IMR-90 (cell line): ENCODE measurements at regions not wholly inside any gene's neighbourhood (a gene's known extent, or its start where the extent isn't known, plus 50 kb on each side); places are given as distances from the start of the nearest gene placed in this dataset.

Experiments
- ATAC-seq: fragments of 200-7000 bp; cut with Tn5 transposase; 2 replicates; pipeline ENCODE4 v1.9.1; 2020; ENCODE audit warnings: low read depth, mild to moderate bottlenecking, moderate library complexity
- BruUV-seq: library from RNA; stranded (reverse); fragments of 400-500 nt; replicated peaks from 2 replicates; lab custom pipeline; 2021; lab: Mats Ljungman, UMichigan
- CTCF ChIA-PET: fragments of 300-600 bp; formaldehyde crosslinking; extraction: SDS; loops from one replicate; lab custom pipeline; 2021; ENCODE audit warnings: antibody characterized with exemption; lab: Yijun Ruan, JAX
- POLR2A ChIA-PET: fragments of 300-600 bp; sonication (Branson Sonifier 250); formaldehyde crosslinking; loops from one replicate; lab custom pipeline; 2022; ENCODE audit warnings: antibody characterized with exemption; ENCODE audit not compliant: unreplicated experiment; lab: Charles Lee
- DNase-seq: peaks from one replicate; pipeline ENCODE4 v3.0.0; 2013
- H2AFZ ChIP-seq: replicated peaks from 2 replicates; pipeline ENCODE3; 2013; ENCODE audit warnings: low read length, mild to moderate bottlenecking; ENCODE audit not compliant: poor library complexity
- H2AK5ac ChIP-seq: 2 replicates; pipeline ENCODE4 v1.6.1; 2013; ENCODE audit warnings: low read depth, low read length, inconsistent platforms
- H2AK9ac ChIP-seq: replicated peaks from 2 replicates; pipeline ENCODE3; 2013; ENCODE audit warnings: mild to moderate bottlenecking, low read depth, low read length, moderate library complexity; ENCODE audit not compliant: poor library complexity
- H2BK120ac ChIP-seq: 2 replicates; pipeline ENCODE4 v1.6.1; 2013; ENCODE audit warnings: low read depth, low read length, inconsistent platforms
- H2BK15ac ChIP-seq: 3 replicates; pipeline ENCODE4 v1.6.1; 2013; ENCODE audit warnings: low read depth, low read length, inconsistent platforms
- H2BK20ac ChIP-seq: 2 replicates; pipeline ENCODE4 v1.6.1; 2013; ENCODE audit warnings: low read depth, mild to moderate bottlenecking, inconsistent platforms, low read length, moderate library complexity
- H2BK5ac ChIP-seq: 2 replicates; pipeline ENCODE4 v1.6.1; 2013; ENCODE audit warnings: mild to moderate bottlenecking, low read depth, low read length, inconsistent platforms; ENCODE audit not compliant: poor library complexity, severe bottlenecking
- H3K14ac ChIP-seq: replicated peaks from 2 replicates; pipeline ENCODE4 v1.6.1; 2013; ENCODE audit warnings: low read depth, low read length, inconsistent platforms
- H3K18ac ChIP-seq: 2 replicates; pipeline ENCODE4 v1.6.1; 2013; ENCODE audit warnings: low read depth, low read length, control low read depth
- H3K23ac ChIP-seq: 2 replicates; pipeline ENCODE4 v1.6.1; 2013; ENCODE audit warnings: low read depth, low read length, inconsistent platforms
- H3K27ac ChIP-seq: 2 replicates; pipeline ENCODE4 v1.5.1; 2013; ENCODE audit warnings: mild to moderate bottlenecking, control low read depth, low read length; ENCODE audit not compliant: insufficient read depth
- H3K27me3 ChIP-seq: 2 replicates; pipeline ENCODE4 v1.6.1; 2013; ENCODE audit warnings: low read length; ENCODE audit not compliant: control insufficient read depth, insufficient read depth
- H3K36me3 ChIP-seq: 2 replicates; pipeline ENCODE4 v1.6.1; 2013; ENCODE audit warnings: low read length, mixed read lengths; ENCODE audit not compliant: control insufficient read depth, insufficient read depth
- H3K4ac ChIP-seq: 2 replicates; pipeline ENCODE4 v1.6.1; 2013; ENCODE audit warnings: low read depth, low read length, inconsistent platforms
- H3K4me1 ChIP-seq: 2 replicates; pipeline ENCODE4 v1.6.1; 2013; ENCODE audit warnings: low read length, mixed read lengths; ENCODE audit not compliant: control insufficient read depth, insufficient read depth
- H3K4me2 ChIP-seq: 2 replicates; pipeline ENCODE4 v1.6.1; 2013; ENCODE audit warnings: low read depth, mild to moderate bottlenecking, control low read depth, low read length, moderate library complexity
- H3K4me3 ChIP-seq: 2 replicates; pipeline ENCODE4 v1.5.1; 2013; ENCODE audit warnings: low read depth, mild to moderate bottlenecking, control low read depth, low read length, moderate library complexity; ENCODE audit not compliant: insufficient read depth
- H3K56ac ChIP-seq: 2 replicates; pipeline ENCODE4 v1.6.1; 2013; ENCODE audit warnings: low read length, inconsistent platforms; ENCODE audit not compliant: insufficient read depth; ENCODE audit errors: extremely low read depth
- H3K79me1 ChIP-seq, 2 experiments: 2 replicates each; pipeline ENCODE4 v1.6.1; 2013; ENCODE audit warnings: low read length in 2 of 2, inconsistent platforms in 1 of 2, low read depth in 1 of 2
- H3K9ac ChIP-seq: 2 replicates; pipeline ENCODE4 v1.6.1; 2013; ENCODE audit warnings: low read depth, low read length, control low read depth
- H3K9me1 ChIP-seq: 2 replicates; pipeline ENCODE4 v1.6.1; 2013; ENCODE audit warnings: low read length, inconsistent platforms; ENCODE audit not compliant: insufficient read depth
- H3K9me3 ChIP-seq: 2 replicates; pipeline ENCODE4 v1.6.1; 2013; ENCODE audit warnings: low read length; ENCODE audit not compliant: control insufficient read depth, insufficient read depth
- H4K20me1 ChIP-seq: 2 replicates; pipeline ENCODE4 v1.6.1; 2013; ENCODE audit warnings: low read length, inconsistent platforms; ENCODE audit not compliant: insufficient read depth
- H4K5ac ChIP-seq: 2 replicates; pipeline ENCODE4 v1.6.1; 2013; ENCODE audit warnings: mild to moderate bottlenecking, low read depth, low read length, control low read depth
- H4K8ac ChIP-seq, 2 experiments: 2 replicates each; pipeline ENCODE4 v1.6.1; 2013; ENCODE audit warnings: low read depth in 2 of 2, low read length in 2 of 2, control low read depth in 1 of 2, inconsistent platforms in 1 of 2
- H4K91ac ChIP-seq: 2 replicates; pipeline ENCODE4 v1.6.1; 2013; ENCODE audit warnings: low read depth, low read length, inconsistent platforms; ENCODE audit not compliant: insufficient read depth
- BHLHE40 ChIP-seq: fragments of 150-350 bp; IDR thresholded peaks from 2 replicates; pipeline ENCODE4 v1.6.1; 2016; ENCODE audit warnings: mild to moderate bottlenecking, low read depth, low read length
- CEBPB ChIP-seq: IDR thresholded peaks from 2 replicates; pipeline ENCODE4 v1.6.1; 2012; ENCODE audit warnings: low read depth, low read length, improper control_type of control experiment
- CHD1 ChIP-seq: IDR thresholded peaks from 2 replicates; pipeline ENCODE4 v1.6.1; 2012; ENCODE audit warnings: low read depth, low read length, improper control_type of control experiment
- CTCF ChIP-seq: conservative IDR thresholded peaks from 2 replicates; pipeline ENCODE4 v1.5.1; 2012; ENCODE audit warnings: mild to moderate bottlenecking, low read depth, low read length, improper control_type of control experiment
- FOS ChIP-seq: fragments of 150-350 bp; IDR thresholded peaks from 2 replicates; pipeline ENCODE4 v1.6.1; 2016; ENCODE audit warnings: low read depth, low read length
- MAFK ChIP-seq: IDR thresholded peaks from 2 replicates; pipeline ENCODE4 v1.6.1; 2012; ENCODE audit warnings: low read depth, low read length, improper control_type of control experiment
- MAZ ChIP-seq: IDR thresholded peaks from 2 replicates; pipeline ENCODE4 v1.6.1; 2012; ENCODE audit warnings: low read depth, mild to moderate bottlenecking, low read length, improper control_type of control experiment, moderate library complexity, borderline replicate concordance
- NFE2L2 ChIP-seq: fragments of 150-350 bp; IDR thresholded peaks from 2 replicates; pipeline ENCODE4 v1.6.1; 2016; ENCODE audit warnings: low read depth, mild to moderate bottlenecking, low read length
- POLR2A ChIP-seq: IDR thresholded peaks from 2 replicates; pipeline ENCODE4 v1.6.1; 2012; ENCODE audit warnings: mild to moderate bottlenecking, low read depth, low read length
- RAD21 ChIP-seq: IDR thresholded peaks from 2 replicates; pipeline ENCODE4 v1.6.1; 2012; ENCODE audit warnings: low read length, improper control_type of control experiment
- RCOR1 ChIP-seq: IDR thresholded peaks from 2 replicates; pipeline ENCODE4 v1.6.1; 2012; ENCODE audit warnings: mild to moderate bottlenecking, low read length, improper control_type of control experiment; ENCODE audit not compliant: insufficient replicate concordance
- RFX5 ChIP-seq: IDR thresholded peaks from 2 replicates; pipeline ENCODE4 v1.8.0; 2012; ENCODE audit warnings: low read depth, mild to moderate bottlenecking, low read length, moderate library complexity
- SMC3 ChIP-seq: fragments of 150-350 bp; IDR thresholded peaks from 2 replicates; pipeline ENCODE4 v1.6.1; 2016; ENCODE audit warnings: low read depth, mild to moderate bottlenecking, antibody characterized with exemption, low read length, moderate library complexity
- USF2 ChIP-seq: fragments of 150-350 bp; IDR thresholded peaks from 2 replicates; pipeline ENCODE4 v1.6.1; 2017; ENCODE audit warnings: mild to moderate bottlenecking, antibody characterized with exemption, low read length, low read depth
- WGBS, 2 experiments: methylation state at CpG; one replicate each; pipeline versions ENCODE4 v1.1.5 to v1.1.7; 2013; ENCODE audit warnings: missing lambda C conversion rate in 2 of 2; ENCODE audit not compliant: insufficient read length in 1 of 2; ENCODE audit errors: extremely low coverage in 2 of 2; 5-methylcytosine and 5-hydroxymethylcytosine counted together
- dilution Hi-C: fragments of 300-500 bp; cut with HindIII; formaldehyde crosslinking; loops from one replicate; pipeline ENCODE4 v1.14.3; 2018; ENCODE audit warnings: low sequenced_read_pairs; ENCODE audit not compliant: unreplicated experiment
- in situ Hi-C: fragments of 300-500 bp; cut with MboI; formaldehyde crosslinking; loops from 3 replicates; pipeline ENCODE4 v1.14.3; 2019; ENCODE audit warnings: low sequenced_read_pairs, inconsistent platforms, mixed read lengths
- intact Hi-C: fragments of 100-400 bp; cut with micrococcal nuclease; formaldehyde crosslinking; loops from 2 replicates; pipeline ENCODE4 v1.10.0; 2022
- TF ChIP-seq, protein P1 (sequence below): fragments of 150-350 bp; IDR thresholded peaks from 2 replicates; pipeline ENCODE4 v1.6.1; 2016; ENCODE audit warnings: low read depth, mild to moderate bottlenecking, low read length, moderate library complexity, borderline replicate concordance

DNA sequence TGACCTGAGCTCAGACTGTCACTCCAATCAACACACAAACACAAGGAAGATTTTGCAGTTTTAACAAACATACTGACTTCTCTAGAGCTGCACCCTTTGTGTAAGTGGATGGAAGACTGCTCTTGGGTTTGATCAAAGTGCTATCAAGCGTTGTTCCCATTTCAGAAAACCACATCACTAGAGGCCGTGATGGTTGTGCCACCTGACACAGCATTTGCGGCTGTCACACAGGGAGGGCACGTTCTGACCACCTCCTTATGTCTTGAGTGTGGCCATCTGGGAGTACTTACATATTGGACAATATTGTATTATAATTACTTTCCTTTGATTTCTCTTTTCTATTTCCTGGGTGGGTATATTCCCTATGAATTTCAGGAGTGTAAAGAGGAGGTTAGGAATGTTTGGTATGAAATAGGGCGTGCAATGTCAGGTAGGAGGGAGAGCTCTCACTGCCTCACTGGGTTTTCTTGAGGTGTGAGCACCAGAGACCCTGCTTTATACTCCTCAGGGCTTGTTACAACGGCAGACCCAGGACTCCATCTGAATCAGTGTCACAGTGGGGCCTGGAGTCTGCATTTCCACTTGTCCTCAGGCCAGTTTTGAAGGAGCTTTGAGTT lies 74.3 kb downstream of the SYNE3 start:
- no peak overlapping the region for H4K91ac ChIP-seq
- no peak overlapping the region for H4K8ac ChIP-seq
- H2AK9ac ChIP-seq = no peak overlapping the region
- intact Hi-C loops = loop anchor here (1.0 kb wide), 4 partner anchors 85 to 552 kb away; no protein-coding TSS in a partner anchor
- in situ Hi-C loops = loop anchor here (5.0 to 25.0 kb wide), 2 partner anchors 85 to 320 kb away; no protein-coding TSS in a partner anchor
- H3K9me1 ChIP-seq = peaks cover 2% of the 10 kb centered on the region; the same call in 1 of the 2 replicates
- WGBS, 2 experiments = no CpG with 5 or more reads among the region's 6 CpGs
- DNase-seq (no peak), ATAC-seq (no peak)
- H3K27me3 ChIP-seq = no peaks in the 10 kb centered on the region
- no peak overlapping the region for H3K14ac ChIP-seq
- POLR2A ChIA-PET = interaction anchor here (0.7 kb wide), 1 partner anchor 91 kb away, joined by 3 read pairs; no protein-coding TSS in a partner anchor
- no peak overlapping the region for H3K4ac ChIP-seq
- H3K9me3 ChIP-seq = no peaks in the 10 kb centered on the region
- peaks cover 5% of the 10 kb centered on the region for H3K4me1 ChIP-seq
- no TSS peak for BruUV-seq
- H4K5ac ChIP-seq = no peak overlapping the region
- H3K4me3 ChIP-seq = no peak overlapping the region
- peaks cover 5% of the 10 kb centered on the region; the same call in 1 of the 2 replicates for H3K36me3 ChIP-seq
- H3K27ac ChIP-seq = no peak overlapping the region
- H3K9ac ChIP-seq = no peak overlapping the region
- H2BK120ac ChIP-seq = 0 out of 2 replicates have a peak overlapping the region, but pooled peaks have one; percentile 2
- H2BK5ac ChIP-seq = no peak overlapping the region
- H3K56ac ChIP-seq = no peak overlapping the region
- H2AFZ ChIP-seq = peak overlapping the region; percentile 17
- H2BK20ac ChIP-seq = no peak overlapping the region
- CTCF ChIA-PET = interaction anchor here (0.7 to 3.2 kb wide), 23 partner anchors 9 to 754 kb away, joined by 3 to 23 read pairs (median 3); no protein-coding TSS in a partner anchor
- no peaks in the 10 kb centered on the region for H4K20me1 ChIP-seq
- no peak overlapping the region for H2BK15ac ChIP-seq
- dilution Hi-C loops = no loop called here
- no peak overlapping the region; the same call in 1 of the 2 replicates for H2AK5ac ChIP-seq
- H3K4me2 ChIP-seq = no peak overlapping the region
- H3K18ac ChIP-seq = no peak overlapping the region
- H3K79me1 ChIP-seq = no peaks in the 10 kb centered on the region
- H3K23ac ChIP-seq = no peak overlapping the region
- TF ChIP-seq CTCF (no peak), CEBPB (no peak), SMC3 (no peak), RAD21 (no peak), POLR2A (no peak), CHD1 (no peak), USF2 (no peak), BHLHE40 (no peak), NFE2L2 (no peak), RCOR1 (no peak), FOS (no peak), MAZ (no peak), MAFK (no peak), RFX5 (no peak)
- TF ChIP-seq, protein P1, sequence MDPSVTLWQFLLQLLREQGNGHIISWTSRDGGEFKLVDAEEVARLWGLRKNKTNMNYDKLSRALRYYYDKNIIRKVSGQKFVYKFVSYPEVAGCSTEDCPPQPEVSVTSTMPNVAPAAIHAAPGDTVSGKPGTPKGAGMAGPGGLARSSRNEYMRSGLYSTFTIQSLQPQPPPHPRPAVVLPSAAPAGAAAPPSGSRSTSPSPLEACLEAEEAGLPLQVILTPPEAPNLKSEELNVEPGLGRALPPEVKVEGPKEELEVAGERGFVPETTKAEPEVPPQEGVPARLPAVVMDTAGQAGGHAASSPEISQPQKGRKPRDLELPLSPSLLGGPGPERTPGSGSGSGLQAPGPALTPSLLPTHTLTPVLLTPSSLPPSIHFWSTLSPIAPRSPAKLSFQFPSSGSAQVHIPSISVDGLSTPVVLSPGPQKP = no peak
